ENCODE measurements at regions not wholly inside any gene's neighbourhood (a gene's known extent, or its start where the extent isn't known, plus 50 kb on each side); places are given as distances from the start of the nearest gene placed in this dataset.
"Not testable (repeated sequence)": the region's sequence is repeated elsewhere in the genome, so short reads cannot be mapped to it uniquely, and the experiment has no call there.

GRCh38 chr4:154032914-154033313 lies 244.0 kb upstream of the SFRP2 start:
- no peak for DNase-seq (ENCODE audit: low spot score)

DNA sequence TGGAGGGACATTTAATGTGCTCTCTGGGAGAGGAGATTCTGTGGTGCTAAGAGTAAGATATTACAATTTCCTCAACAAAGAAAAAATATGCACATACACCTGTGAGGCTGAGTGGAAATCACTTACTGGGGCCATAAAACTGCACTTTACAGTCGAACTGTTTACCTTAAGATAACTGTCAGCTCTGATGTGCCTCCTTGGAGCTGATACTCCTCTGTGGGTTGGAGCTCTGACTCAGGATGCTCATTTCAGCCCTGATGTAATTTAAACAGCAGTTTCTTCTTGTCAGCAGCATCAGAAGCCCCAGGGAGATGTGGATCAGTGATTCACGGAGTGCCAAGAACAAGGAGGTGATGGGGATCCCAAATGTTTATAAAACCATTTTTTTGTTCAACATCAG lies 241.9 kb upstream of the SFRP2 start:
- DNase-seq (ENCODE audit: low spot score), result peak; percentile 27

DNA sequence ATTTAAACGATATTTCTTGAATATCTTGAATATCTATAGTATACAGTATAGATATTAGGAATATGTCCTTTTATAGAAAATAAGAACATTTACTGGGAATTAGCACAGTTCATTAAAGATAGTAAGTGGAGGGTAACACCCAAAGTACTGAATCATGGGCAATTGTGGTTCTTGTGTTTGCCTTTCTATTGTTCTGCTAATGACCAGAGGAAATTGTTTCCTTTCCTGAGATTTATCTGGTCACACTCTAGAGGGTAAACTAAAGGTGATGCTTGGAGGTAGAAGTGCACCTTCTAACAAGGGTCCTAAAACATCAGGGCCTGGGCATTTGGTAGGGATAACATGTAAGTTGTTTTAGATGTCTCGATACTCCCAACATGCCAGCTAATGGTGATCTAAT lies 241.3 kb upstream of the SFRP2 start:
- DNase-seq (ENCODE audit: low spot score), result no peak

DNA sequence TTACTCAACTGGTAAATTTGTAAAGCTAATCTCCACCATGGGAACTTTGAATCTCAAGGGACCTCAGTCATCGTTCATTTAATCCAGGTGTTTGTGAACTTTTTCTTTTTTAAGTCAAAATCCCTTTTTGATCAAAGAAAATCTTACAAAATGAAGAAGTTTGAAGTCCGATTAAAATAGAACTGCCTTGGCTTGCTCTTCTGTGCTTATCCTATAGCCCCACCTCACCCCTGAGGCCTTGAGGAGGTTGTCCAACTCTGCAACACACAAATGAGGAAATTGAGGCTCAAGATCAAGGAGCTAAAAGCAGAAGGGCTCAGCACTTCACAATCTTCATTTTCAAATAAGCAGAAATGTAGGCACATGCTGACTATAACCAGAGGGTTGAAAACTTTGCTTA lies 240.3 kb upstream of the SFRP2 start:
- no peak for DNase-seq (ENCODE audit: low spot score)

GRCh38 chr4:154025110-154025509 lies 236.2 kb upstream of the SFRP2 start:
- DNase-seq (ENCODE audit: low spot score), result no peak

DNA sequence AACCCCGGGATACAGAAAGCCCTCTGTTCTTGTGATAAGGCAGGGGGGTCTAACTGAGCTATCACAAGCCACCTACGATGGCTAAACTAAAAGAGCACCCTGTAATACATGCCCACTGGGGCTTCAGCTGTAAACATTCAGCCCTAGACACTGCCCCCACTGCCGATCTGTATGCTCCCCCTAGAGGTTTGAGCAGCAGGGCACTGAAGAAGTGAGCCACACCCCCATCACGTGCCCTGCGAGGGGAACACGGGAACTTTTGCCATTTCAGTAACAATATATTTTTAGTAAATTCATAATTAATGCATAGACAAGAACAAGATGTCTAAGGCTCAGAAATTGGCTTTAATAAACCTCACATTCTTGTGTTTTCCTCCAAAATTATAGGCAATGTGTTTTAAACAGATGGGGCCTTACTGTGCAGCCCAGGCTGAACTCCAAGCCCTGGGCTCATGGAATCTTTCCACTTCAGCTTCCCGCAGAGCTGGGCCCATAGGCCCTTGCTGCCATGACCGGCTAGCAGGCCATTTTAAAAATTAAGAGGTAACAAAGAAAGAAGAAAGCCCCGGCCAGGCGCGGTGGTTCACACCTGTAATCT lies 235.3 kb upstream of the SFRP2 start:
- no peak for DNase-seq (ENCODE audit: low spot score)

- not testable (repeated sequence) for DNase-seq (ENCODE audit: low spot score)
These were observed 234.8 kb upstream of the SFRP2 start for GRCh38 chr4:154023671-154024070.

DNA sequence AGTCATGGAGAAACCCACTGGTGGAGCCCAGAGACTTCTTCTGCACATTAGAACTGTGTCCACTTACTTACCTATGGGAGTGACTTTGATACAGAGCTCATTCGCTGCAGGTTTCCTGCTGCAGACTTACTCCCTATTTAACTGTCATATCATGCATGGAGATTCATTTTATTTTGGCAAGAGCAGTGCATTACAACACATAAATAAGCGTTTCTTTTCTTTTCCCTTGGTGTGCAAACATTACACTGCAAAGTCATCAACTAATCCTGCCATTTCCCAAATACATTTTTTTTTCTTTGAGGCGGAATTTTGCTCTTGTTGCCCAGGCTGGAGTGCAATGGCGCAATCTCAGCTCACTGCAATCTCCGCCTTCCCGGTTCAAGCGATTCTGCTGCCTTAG lies 230.9 kb upstream of the SFRP2 start:
- DNase-seq (ENCODE audit: low spot score), result no peak

DNA sequence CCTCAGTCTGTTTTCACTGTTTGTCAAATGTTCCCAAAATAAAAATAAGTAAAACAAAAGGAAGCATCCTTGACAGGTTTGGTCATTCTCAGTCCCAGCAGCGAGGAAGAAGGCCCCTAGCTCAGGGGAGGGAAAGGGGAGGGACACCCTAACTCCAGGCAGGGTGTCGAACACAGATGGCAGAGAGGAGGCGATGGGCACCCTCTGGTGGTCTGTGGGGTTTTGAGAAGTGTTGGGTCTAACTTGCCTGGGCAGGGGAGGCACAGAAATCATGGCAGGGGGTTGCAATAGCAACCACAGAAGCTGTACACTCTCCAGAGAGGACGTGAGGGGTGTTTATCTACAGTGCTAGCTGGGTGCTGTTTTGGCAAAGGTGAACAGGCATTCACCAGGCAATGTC lies 229.8 kb upstream of the SFRP2 start:
- DNase-seq (ENCODE audit: low spot score), result no peak

- no peak for DNase-seq (ENCODE audit: low spot score)
These were observed 226.7 kb upstream of the SFRP2 start for GRCh38 chr4:154015578-154015977.

GRCh38 chr4:154014407-154015321 lies 225.8 kb upstream of the SFRP2 start:
- no peak for DNase-seq (ENCODE audit: low spot score)

- no peak for DNase-seq (ENCODE audit: low spot score)
These were observed 224.7 kb upstream of the SFRP2 start for GRCh38 chr4:154013576-154013975.

DNA sequence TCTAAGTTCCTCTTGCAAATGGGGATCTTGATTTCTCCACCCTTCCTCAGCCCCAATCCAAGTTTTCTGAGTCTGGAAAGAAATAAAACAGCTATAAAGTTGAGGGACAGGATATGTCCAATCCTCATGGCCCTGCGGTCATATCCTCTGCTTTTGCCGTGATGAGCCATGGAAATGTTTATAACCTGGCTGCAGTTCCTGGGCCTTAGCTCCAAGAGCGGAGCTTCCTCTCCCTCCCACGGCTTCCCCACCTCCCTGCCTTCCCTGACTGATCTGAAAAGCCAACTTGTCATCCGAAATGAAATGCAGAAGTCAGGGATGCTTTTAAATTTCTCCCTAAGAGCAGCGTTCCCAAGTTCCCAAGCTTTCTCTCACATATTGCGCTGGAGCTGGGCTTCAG lies 221.5 kb upstream of the SFRP2 start:
- DNase-seq (ENCODE audit: low spot score), result no peak

DNA sequence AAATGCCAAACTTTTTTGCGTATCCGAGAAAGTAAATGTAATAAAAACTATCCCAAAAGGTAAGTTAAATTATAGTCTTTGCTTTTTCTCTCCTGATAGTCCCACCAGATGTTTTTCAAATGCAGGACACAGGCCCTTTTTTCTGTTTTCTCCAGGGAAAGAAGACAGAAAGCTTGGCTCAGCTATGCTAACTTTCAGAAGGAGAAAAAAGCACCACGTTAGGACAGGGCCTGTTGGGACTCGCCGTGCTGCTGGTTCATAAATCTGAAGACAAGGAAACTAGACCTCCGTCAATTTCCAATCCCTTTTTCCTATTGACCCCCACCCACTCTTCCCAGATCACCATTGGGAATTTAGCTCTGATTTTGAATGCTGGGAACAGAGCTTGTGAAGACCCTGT lies 220.9 kb upstream of the SFRP2 start:
- no peak for DNase-seq (ENCODE audit: low spot score)

DNA sequence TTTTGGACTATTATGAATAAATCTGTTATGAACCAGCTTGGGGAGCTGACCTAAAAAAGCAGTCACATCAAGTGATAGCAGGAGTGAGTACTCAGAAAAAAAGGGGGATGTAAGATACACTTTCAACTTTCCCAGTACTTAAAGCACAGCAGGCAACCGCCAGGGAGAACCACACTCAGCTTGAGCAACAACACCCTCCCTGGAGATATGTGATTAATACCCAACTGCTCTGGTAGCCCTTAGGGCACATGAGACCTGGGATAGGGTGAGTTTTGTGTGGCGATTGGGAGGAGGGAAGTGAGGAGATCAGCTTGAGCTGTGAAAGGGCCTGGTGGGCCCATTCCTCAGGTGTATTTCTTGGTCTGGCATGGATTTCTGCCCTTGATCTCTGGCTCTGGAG lies 220.3 kb upstream of the SFRP2 start:
- DNase-seq (ENCODE audit: low spot score), result no peak

- no peak for DNase-seq (ENCODE audit: low spot score)
These were observed 216.3 kb upstream of the SFRP2 start for GRCh38 chr4:154005171-154005520.

DNA sequence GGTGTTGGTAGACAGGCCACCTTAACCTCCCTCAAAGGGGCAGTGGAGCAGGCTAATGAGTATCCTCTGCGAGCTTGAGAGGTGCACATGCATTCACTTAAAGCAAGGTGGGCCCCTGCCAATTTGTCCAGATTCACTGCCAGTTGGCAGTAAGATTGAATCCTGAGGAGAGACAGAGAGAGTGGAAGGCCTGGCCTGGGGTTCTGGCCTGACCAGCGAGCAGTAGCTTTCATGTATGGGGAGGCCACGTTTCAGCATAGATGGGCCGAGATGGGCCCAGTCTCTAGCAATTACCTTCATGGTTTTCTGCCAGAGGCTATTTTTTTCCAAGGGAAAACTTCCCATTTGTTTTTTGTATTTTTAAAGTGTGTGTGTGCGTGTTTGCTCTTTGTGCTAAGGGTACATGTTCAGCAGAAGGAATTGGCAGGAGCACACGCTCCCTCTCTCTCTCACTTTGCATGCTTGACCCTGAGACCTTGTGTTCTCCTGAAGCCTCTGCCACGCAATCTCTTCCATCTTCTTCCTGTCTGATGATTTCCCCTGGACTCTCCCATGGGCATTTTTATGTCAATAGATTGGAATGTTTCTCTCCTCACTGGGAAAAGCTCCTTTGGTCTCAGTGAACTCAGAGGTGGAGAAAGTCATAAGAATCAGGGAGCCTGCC lies 215.8 kb upstream of the SFRP2 start:
- peak; percentile 93 for DNase-seq (ENCODE audit: low spot score)

DNA sequence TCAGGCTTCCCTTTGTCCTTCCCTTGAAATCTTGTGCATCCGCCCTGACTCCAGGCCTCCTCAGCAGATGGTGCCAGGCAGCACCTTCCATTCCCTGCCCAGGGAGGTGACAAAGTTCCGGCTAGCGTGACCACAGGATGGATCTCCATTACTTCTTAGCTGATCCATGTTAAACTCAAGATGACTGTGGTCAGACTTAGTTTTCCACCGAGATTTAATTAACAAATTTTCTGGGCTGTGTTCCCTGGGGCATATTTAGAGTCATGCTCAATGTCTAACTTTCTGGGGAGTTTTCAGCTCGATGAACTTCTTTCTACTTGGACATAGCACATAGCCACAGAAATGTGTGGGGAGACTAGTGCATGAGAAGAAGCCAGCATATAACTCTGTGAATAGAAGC lies 215.1 kb upstream of the SFRP2 start:
- DNase-seq (ENCODE audit: low spot score), result peak; percentile 67

DNA sequence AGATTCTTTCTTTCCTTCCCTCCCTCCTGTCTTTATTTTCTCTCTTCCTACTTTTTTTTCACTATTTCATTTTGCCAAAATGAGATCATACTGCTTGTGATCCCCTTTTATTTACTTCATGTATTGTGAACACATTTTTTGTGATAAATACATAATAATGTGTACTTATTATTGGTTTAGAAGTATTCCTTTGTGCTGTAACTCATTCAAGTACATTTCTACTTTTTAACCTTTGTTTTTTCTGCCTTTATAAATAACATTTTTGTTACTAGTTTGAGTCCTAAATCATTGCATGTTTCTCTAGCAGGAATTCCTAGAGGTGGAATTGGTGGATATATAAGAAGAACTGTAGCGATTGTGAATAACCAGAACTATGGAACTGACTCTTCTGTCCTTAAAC lies 214.5 kb upstream of the SFRP2 start:
- no peak for DNase-seq (ENCODE audit: low spot score)

GRCh38 chr4:154001193-154001592 lies 212.3 kb upstream of the SFRP2 start:
- DNase-seq (ENCODE audit: low spot score), result no peak

GRCh38 chr4:153997516-153997915 lies 208.6 kb upstream of the SFRP2 start:
- no peak for DNase-seq (ENCODE audit: low spot score)

GRCh38 chr4:153989505-153989904 lies 200.6 kb upstream of the SFRP2 start:
- DNase-seq (ENCODE audit: low spot score), result no peak
